Astrocyte (in vitro differentiated cells and primary cell): ENCODE measurements at regions not wholly inside any gene's neighbourhood (a gene's known extent, or its start where the extent isn't known, plus 50 kb on each side); places are given as distances from the start of the nearest gene placed in this dataset.
"Not testable (repeated sequence)": the region's sequence is repeated elsewhere in the genome, so short reads cannot be mapped to it uniquely, and the experiment has no call there.

ENCODE experiments used
- DNase-seq: peaks from one replicate; pipeline ENCODE4 v3.0.0-alpha.2; 2010; ENCODE audit warnings: low read depth
- FAIRE-seq: peaks from 2 replicates; lab custom pipeline; 2011; peaks lifted over from hg19 to GRCh38; lab: Jason Lieb, UNC
- H2AFZ ChIP-seq: 2 replicates; pipeline ENCODE4 v1.6.0; 2012; ENCODE audit warnings: low read depth, low read length, inconsistent platforms
- H3K27ac ChIP-seq: 2 replicates; pipeline ENCODE4 v1.5.1; 2011; ENCODE audit warnings: low read depth, low read length, inconsistent platforms
- H3K27me3 ChIP-seq: 2 replicates; pipeline ENCODE4 v1.6.0; 2011; ENCODE audit warnings: low read length, inconsistent platforms; ENCODE audit not compliant: insufficient read depth
- H3K36me3 ChIP-seq: 2 replicates; pipeline ENCODE4 v1.5.1; 2011; ENCODE audit warnings: low read length, inconsistent platforms; ENCODE audit not compliant: insufficient read depth
- H3K4me1 ChIP-seq: 2 replicates; pipeline ENCODE4 v1.5.1; 2011; ENCODE audit warnings: low read length, inconsistent platforms; ENCODE audit not compliant: insufficient read depth
- H3K4me2 ChIP-seq: 2 replicates; pipeline ENCODE4 v1.6.0; 2012; ENCODE audit warnings: low read length, inconsistent platforms
- H3K4me3 ChIP-seq: 2 replicates; pipeline ENCODE4 v1.5.1; 2011; ENCODE audit warnings: low read depth, mild to moderate bottlenecking, low read length, inconsistent platforms; ENCODE audit not compliant: insufficient read depth
- H3K79me2 ChIP-seq: 2 replicates; pipeline ENCODE4 v1.6.0; 2012; ENCODE audit warnings: mild to moderate bottlenecking, low read length, inconsistent platforms; ENCODE audit not compliant: insufficient read depth
- H3K9ac ChIP-seq: 2 replicates; pipeline ENCODE4 v1.6.0; 2012; ENCODE audit warnings: mild to moderate bottlenecking, low read length, inconsistent platforms
- H3K9me3 ChIP-seq: 2 replicates; pipeline ENCODE4 v1.5.1; 2012; ENCODE audit warnings: low read depth, mild to moderate bottlenecking, low read length, inconsistent platforms; ENCODE audit not compliant: insufficient read depth
- H4K20me1 ChIP-seq: 2 replicates; pipeline ENCODE4 v1.6.0; 2012; ENCODE audit warnings: low read length, inconsistent platforms; ENCODE audit not compliant: insufficient read depth
- H3K27ac Mint-ChIP-seq: one replicate; pipeline ENCODE4 v1.8.0; 2021; ENCODE audit warnings: mild to moderate bottlenecking, mixed read lengths; ENCODE audit not compliant: unreplicated experiment
- H3K27me3 Mint-ChIP-seq: one replicate; pipeline ENCODE4 v1.8.0; 2021; ENCODE audit warnings: low read depth, mixed read lengths; ENCODE audit not compliant: unreplicated experiment
- H3K36me3 Mint-ChIP-seq: one replicate; pipeline ENCODE4 v1.8.0; 2021; ENCODE audit warnings: low read depth, mixed read lengths; ENCODE audit not compliant: unreplicated experiment
- H3K4me1 Mint-ChIP-seq: one replicate; pipeline ENCODE4 v1.8.0; 2021; ENCODE audit warnings: low read depth, mixed read lengths; ENCODE audit not compliant: unreplicated experiment
- H3K4me3 Mint-ChIP-seq: one replicate; pipeline ENCODE4 v1.8.0; 2021; ENCODE audit warnings: mild to moderate bottlenecking, moderate library complexity, mixed read lengths; ENCODE audit not compliant: unreplicated experiment
- H3K9me3 Mint-ChIP-seq: one replicate; pipeline ENCODE4 v1.8.0; 2021; ENCODE audit warnings: mild to moderate bottlenecking, mixed read lengths; ENCODE audit not compliant: unreplicated experiment
- EZH2 ChIP-seq: IDR thresholded peaks from 2 replicates; pipeline ENCODE4 v1.6.1; 2012; ENCODE audit warnings: mild to moderate bottlenecking, low read length, inconsistent platforms; ENCODE audit not compliant: insufficient read depth
- TF ChIP-seq, protein P1 (sequence below): IDR thresholded peaks from 2 replicates; pipeline ENCODE4 v1.5.1; 2011; ENCODE audit warnings: low read depth, mild to moderate bottlenecking, inconsistent platforms, low read length, moderate library complexity; ENCODE audit not compliant: insufficient read depth

DNA sequence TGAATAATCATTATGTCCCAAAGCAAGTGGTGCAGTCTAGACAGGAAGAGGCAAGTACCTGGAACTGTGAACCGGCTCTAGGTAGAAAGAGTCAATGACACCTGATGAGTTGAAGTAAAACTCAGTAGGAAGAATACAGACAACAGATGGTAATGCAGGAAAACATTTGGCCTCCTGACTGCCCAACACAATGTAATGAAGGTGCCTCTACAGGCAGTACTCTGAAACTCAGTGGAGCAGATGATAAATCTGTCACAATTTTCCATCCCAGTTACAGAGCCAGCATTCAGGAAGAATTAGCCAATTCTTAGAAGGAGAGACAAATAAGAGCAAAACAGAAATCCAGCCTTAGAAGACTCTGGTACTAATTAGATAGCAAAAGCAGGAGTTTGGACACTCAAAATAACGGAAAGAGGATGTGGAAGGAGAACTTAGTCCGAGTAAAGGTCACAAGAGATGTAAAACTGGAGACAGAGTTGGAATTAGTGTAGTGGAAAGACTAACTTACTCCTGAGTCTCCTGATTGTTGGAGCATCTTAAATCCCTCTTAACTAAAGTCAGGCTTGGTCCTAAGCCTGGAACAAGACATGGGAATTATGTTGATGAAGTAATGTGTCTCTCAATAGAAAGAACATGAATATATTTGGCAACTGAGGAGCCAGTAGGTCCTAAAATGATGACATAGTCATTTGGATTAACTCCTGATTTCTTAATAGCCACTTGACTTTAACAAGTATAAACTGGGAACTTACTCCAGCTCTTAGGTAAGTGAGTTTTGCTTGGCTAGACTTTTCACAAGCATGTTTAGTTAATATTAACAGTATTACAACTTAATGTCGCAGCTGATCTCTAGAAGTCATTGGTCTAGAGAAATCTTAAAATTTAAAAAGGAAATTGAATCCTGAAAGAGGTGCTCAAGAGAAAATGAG is 457.3 kb upstream of the MIR17HG start:
- Mint-ChIP-seq H3K36me3 (no peaks in the 10 kb centered on the region), H3K27ac (no peak overlapping the region), H3K9me3 (no peaks in the 10 kb centered on the region), H3K27me3 (no peaks in the 10 kb centered on the region), H3K4me3 (no peak overlapping the region), H3K4me1 (no peaks in the 10 kb centered on the region)
- H4K20me1 ChIP-seq, result no peaks in the 10 kb centered on the region
- H3K4me2 ChIP-seq, result no peak overlapping the region
- no peaks in the 10 kb centered on the region for H3K27me3 ChIP-seq
- H3K4me3 ChIP-seq, result no peak overlapping the region
- H2AFZ ChIP-seq, result no peak overlapping the region
- DNase-seq (no peak), FAIRE-seq (no peak)
- H3K79me2 ChIP-seq, result no peaks in the 10 kb centered on the region
- no peak overlapping the region for H3K9ac ChIP-seq
- no peaks in the 10 kb centered on the region for H3K9me3 ChIP-seq
- no peak overlapping the region for H3K27ac ChIP-seq
- H3K36me3 ChIP-seq, result no peaks in the 10 kb centered on the region
- H3K4me1 ChIP-seq, result no peaks in the 10 kb centered on the region
- TF ChIP-seq EZH2, result no peak
- TF ChIP-seq, protein P1, sequence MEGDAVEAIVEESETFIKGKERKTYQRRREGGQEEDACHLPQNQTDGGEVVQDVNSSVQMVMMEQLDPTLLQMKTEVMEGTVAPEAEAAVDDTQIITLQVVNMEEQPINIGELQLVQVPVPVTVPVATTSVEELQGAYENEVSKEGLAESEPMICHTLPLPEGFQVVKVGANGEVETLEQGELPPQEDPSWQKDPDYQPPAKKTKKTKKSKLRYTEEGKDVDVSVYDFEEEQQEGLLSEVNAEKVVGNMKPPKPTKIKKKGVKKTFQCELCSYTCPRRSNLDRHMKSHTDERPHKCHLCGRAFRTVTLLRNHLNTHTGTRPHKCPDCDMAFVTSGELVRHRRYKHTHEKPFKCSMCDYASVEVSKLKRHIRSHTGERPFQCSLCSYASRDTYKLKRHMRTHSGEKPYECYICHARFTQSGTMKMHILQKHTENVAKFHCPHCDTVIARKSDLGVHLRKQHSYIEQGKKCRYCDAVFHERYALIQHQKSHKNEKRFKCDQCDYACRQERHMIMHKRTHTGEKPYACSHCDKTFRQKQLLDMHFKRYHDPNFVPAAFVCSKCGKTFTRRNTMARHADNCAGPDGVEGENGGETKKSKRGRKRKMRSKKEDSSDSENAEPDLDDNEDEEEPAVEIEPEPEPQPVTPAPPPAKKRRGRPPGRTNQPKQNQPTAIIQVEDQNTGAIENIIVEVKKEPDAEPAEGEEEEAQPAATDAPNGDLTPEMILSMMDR, result no peak

DNA sequence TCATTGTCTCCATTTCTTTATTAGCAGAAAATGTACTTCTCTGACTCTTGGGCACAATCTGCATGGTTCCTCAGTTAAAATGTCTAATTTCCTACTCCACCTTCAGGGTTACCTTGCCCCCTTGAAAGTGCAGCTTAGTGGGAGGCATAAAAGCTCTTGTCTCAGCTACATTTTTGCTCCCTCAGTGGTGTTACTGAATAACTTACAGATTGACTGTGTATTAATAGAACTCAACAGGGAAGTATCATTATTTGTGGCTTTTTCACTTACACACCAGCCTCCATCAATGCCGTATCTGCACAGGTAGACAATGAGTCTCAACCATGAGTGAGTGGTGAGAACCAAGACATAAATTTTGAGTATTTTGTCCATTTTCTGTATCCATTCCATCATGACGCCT is 456.2 kb upstream of the MIR17HG start:
- Histone ChIP-seq H3K36me3 (no peaks in the 10 kb centered on the region), H3K4me3 (no peak overlapping the region), H3K4me1 (no peaks in the 10 kb centered on the region), H4K20me1 (no peaks in the 10 kb centered on the region), H3K27ac (no peak overlapping the region), H3K27me3 (no peaks in the 10 kb centered on the region), H3K9ac (no peak overlapping the region), H2AFZ (no peak overlapping the region), H3K79me2 (no peaks in the 10 kb centered on the region), H3K9me3 (no peaks in the 10 kb centered on the region), H3K4me2 (no peak overlapping the region)
- H3K4me1 Mint-ChIP-seq, result no peaks in the 10 kb centered on the region
- no peak for DNase-seq
- TF ChIP-seq EZH2, result no peak
- TF ChIP-seq, protein P1, result no peak
- no peaks in the 10 kb centered on the region for H3K36me3 Mint-ChIP-seq
- no peak for FAIRE-seq
- H3K9me3 Mint-ChIP-seq, result no peaks in the 10 kb centered on the region
- no peak overlapping the region for H3K4me3 Mint-ChIP-seq
- no peak overlapping the region for H3K27ac Mint-ChIP-seq
- no peaks in the 10 kb centered on the region for H3K27me3 Mint-ChIP-seq

DNA sequence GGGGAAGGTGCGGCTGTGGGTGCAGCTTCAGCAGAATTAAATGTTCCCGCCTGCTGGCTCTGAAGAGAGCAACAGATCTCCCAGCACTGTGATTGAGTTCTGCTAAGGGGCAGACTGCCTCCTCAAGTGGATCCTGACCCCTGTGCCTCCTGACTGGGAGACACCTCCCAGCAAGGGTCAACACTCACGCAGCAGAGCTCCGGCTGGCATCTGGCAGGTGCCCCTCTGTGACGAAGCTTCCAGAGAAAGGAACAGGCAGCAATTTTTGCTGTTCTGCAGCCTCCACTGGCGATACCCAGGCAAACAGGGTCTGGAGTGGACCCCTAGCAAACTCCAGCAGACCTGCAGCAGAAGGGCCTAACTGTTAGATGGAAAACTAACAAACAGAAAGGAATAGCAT is 454.3 kb upstream of the MIR17HG start:
- not testable (repeated sequence) for H3K27ac ChIP-seq, H3K9me3 Mint-ChIP-seq, H4K20me1 ChIP-seq, H3K9me3 ChIP-seq, H3K36me3 Mint-ChIP-seq, H3K4me1 Mint-ChIP-seq, H3K4me3 Mint-ChIP-seq, H3K4me3 ChIP-seq, H2AFZ ChIP-seq, FAIRE-seq, H3K79me2 ChIP-seq, DNase-seq, H3K4me2 ChIP-seq, H3K4me1 ChIP-seq, H3K27ac Mint-ChIP-seq, H3K9ac ChIP-seq, H3K27me3 Mint-ChIP-seq, H3K27me3 ChIP-seq, H3K36me3 ChIP-seq
